Neural cell (in vitro differentiated cells): ENCODE measurements at regions not wholly inside any gene's neighbourhood (a gene's known extent, or its start where the extent isn't known, plus 50 kb on each side); places are given as distances from the start of the nearest gene placed in this dataset.

Experiments
- H2AFZ ChIP-seq: fragments of 200-600, 300-800 bp; sonication (generic), shearing (Covaris generic); 2 replicates; pipeline ENCODE4 v1.6.0; 2014; ENCODE audit warnings: low read depth, mild to moderate bottlenecking, antibody characterized with exemption, low read length, moderate library complexity
- H3F3A ChIP-seq: fragments of 200-600 bp; shearing (Covaris generic); 2 replicates; pipeline ENCODE4 v1.6.1; 2016; ENCODE audit warnings: mild to moderate bottlenecking, moderate library complexity, mixed read lengths, antibody characterized with exemption, low read length; ENCODE audit not compliant: insufficient read depth, poor library complexity, severe bottlenecking
- H3K27ac ChIP-seq: fragments of 200-600, 300-800 bp; sonication (generic), shearing (Covaris generic); 2 replicates; pipeline ENCODE4 v1.5.1; 2014; ENCODE audit warnings: mild to moderate bottlenecking, low read length, moderate library complexity
- H3K27me3 ChIP-seq: fragments of 300-800, 200-600 bp; sonication (generic), shearing (Covaris generic); 2 replicates; pipeline ENCODE4 v1.6.0; 2014; ENCODE audit warnings: mild to moderate bottlenecking, low read depth, low read length, moderate library complexity; ENCODE audit not compliant: insufficient read depth
- H3K36me3 ChIP-seq: fragments of 300-800, 200-600 bp; sonication (generic), shearing (Covaris generic); 2 replicates; pipeline ENCODE4 v1.5.1; 2014; ENCODE audit warnings: mild to moderate bottlenecking, antibody characterized with exemption, low read length, moderate library complexity; ENCODE audit not compliant: insufficient read depth
- H3K4me2 ChIP-seq: fragments of 300-800, 200-600 bp; sonication (generic), shearing (Covaris generic); 2 replicates; pipeline ENCODE4 v1.6.0; 2014; ENCODE audit warnings: mild to moderate bottlenecking, low read length
- H3K4me3 ChIP-seq: fragments of 300-800, 200-600 bp; sonication (generic), shearing (Covaris generic); 2 replicates; pipeline ENCODE4 v1.5.1; 2014; ENCODE audit warnings: mild to moderate bottlenecking, low read length, moderate library complexity
- H3K79me2 ChIP-seq: fragments of 200-600 bp; shearing (Covaris generic); replicated peaks from 2 replicates; pipeline ENCODE4 v1.6.0; 2014; ENCODE audit warnings: mild to moderate bottlenecking, low read length, moderate library complexity; ENCODE audit not compliant: insufficient read depth
- H3K9ac ChIP-seq: fragments of 300-800, 200-600 bp; sonication (generic), shearing (Covaris generic); 2 replicates; pipeline ENCODE4 v1.6.1; 2016; ENCODE audit warnings: mild to moderate bottlenecking, low read length, mixed read lengths
- H3K9me2 ChIP-seq: fragments of 200-600 bp; shearing (Covaris generic); 2 replicates; pipeline ENCODE4 v1.6.1; 2016; ENCODE audit warnings: mild to moderate bottlenecking, low read length, mixed read lengths; ENCODE audit not compliant: insufficient read depth
- H3K9me3 ChIP-seq: fragments of 200-600, 300-800 bp; sonication (generic), shearing (Covaris generic); 2 replicates; pipeline ENCODE4 v1.6.1; 2016; ENCODE audit warnings: mild to moderate bottlenecking, mixed run types, low read length, moderate library complexity, mixed read lengths
- H4K20me1 ChIP-seq: fragments of 200-600 bp; shearing (Covaris generic); 2 replicates; pipeline ENCODE4 v1.6.1; 2016; ENCODE audit warnings: mild to moderate bottlenecking, mixed run types; ENCODE audit not compliant: insufficient read depth
- EP300 ChIP-seq: fragments of 450-650 bp; conservative IDR thresholded peaks from 2 replicates; pipeline ENCODE4 v1.6.1; 2014; ENCODE audit warnings: antibody characterized with exemption, mild to moderate bottlenecking, moderate library complexity; ENCODE audit not compliant: poor library complexity, severe bottlenecking
- EZH2 ChIP-seq: fragments of 200-600, 300-800 bp; shearing (Covaris generic), sonication (generic); IDR thresholded peaks from 2 replicates; pipeline ENCODE4 v1.6.1; 2014; ENCODE audit warnings: antibody characterized with exemption, low read length, borderline replicate concordance, mild to moderate bottlenecking; ENCODE audit not compliant: insufficient read depth, poor library complexity, severe bottlenecking
- MXI1 ChIP-seq: fragments of 450-650 bp; conservative IDR thresholded peaks from 2 replicates; pipeline ENCODE4 v1.6.1; 2014; ENCODE audit warnings: antibody characterized with exemption, mild to moderate bottlenecking; ENCODE audit not compliant: poor library complexity, severe bottlenecking
- POLR2AphosphoS5 ChIP-seq: IDR thresholded peaks from 2 replicates; pipeline ENCODE4 v1.6.1; 2012
- RAD21 ChIP-seq: fragments of 450-650 bp; conservative IDR thresholded peaks from 2 replicates; pipeline ENCODE4 v1.6.1; 2014; ENCODE audit warnings: antibody characterized with exemption, mild to moderate bottlenecking, moderate library complexity
- SMC3 ChIP-seq: fragments of 450-650 bp; conservative IDR thresholded peaks from 2 replicates; pipeline ENCODE4 v1.6.1; 2014; ENCODE audit warnings: antibody characterized with exemption, mild to moderate bottlenecking, moderate library complexity; ENCODE audit not compliant: poor library complexity
- TAF1 ChIP-seq: IDR thresholded peaks from 2 replicates; pipeline ENCODE4 v1.6.1; 2012; ENCODE audit warnings: low read depth
- TF ChIP-seq, protein P1 (sequence below): fragments of 450-650 bp; IDR thresholded peaks from 2 replicates; pipeline ENCODE4 v1.5.1; 2014; ENCODE audit warnings: antibody characterized with exemption, mild to moderate bottlenecking, moderate library complexity; ENCODE audit not compliant: poor library complexity, severe bottlenecking
- TF ChIP-seq, protein P2 (sequence below): IDR thresholded peaks from 2 replicates; pipeline ENCODE4 v1.6.1; 2012; ENCODE audit warnings: borderline replicate concordance

DNA sequence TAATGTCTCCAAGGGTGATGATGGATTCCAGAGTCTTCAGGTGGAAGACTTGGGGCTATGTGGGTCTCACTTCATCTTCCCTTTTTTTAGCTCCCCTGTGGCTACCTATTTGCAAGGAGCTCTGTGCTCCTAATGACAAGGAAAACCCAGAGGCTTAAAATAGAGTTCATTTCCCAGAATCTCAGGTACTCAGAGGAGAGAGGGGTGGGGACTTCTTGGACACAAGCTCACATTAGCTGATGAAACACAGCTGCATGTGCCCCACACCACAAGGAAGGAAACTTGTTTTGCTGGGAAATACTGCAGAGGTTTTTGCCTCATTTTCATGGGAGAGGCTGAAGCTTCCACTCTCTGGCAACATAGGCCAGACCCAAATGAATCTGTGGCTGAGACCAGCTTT lies 138.6 kb upstream of the SLC1A4 start:
- H3K9me3 ChIP-seq, result no peaks in the 10 kb centered on the region
- no peak overlapping the region for H3K9ac ChIP-seq
- H3K4me2 ChIP-seq, result no peak overlapping the region
- H3K9me2 ChIP-seq, result no peaks in the 10 kb centered on the region
- no peak overlapping the region for H2AFZ ChIP-seq
- H4K20me1 ChIP-seq, result no peaks in the 10 kb centered on the region
- no peaks in the 10 kb centered on the region for H3F3A ChIP-seq
- no peak overlapping the region for H3K4me3 ChIP-seq
- H3K36me3 ChIP-seq, result no peaks in the 10 kb centered on the region
- H3K27me3 ChIP-seq, result no peaks in the 10 kb centered on the region
- H3K79me2 ChIP-seq, result no peaks in the 10 kb centered on the region
- no peak for TF ChIP-seq SMC3
- no peak overlapping the region for H3K27ac ChIP-seq

DNA sequence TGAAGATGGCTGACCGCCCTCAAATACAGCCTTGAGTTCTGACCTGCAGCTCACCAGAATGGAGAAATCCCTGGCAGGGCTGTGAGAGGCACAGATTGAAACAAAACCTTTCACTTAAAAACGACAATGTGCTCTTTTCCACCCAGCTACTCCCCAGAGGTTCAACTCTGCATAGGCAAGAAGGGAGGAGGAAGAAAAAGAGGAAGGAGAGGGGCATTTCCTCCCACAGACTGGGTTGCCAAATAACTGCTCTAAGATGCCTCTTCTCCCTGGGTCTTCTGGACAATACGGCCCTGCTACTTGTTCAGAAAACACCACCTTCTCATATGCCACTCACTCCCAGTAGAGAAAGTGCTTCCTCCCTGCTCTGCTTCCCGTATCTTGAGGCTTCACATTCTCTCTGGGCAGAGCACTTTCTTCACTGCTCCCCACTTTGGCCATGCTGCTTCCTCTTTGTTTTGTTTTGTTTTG lies 136.4 kb upstream of the SLC1A4 start:
- H4K20me1 ChIP-seq, result no peaks in the 10 kb centered on the region
- TF ChIP-seq POLR2AphosphoS5 (no peak), EZH2 (no peak), EP300 (no peak), SMC3 (no peak), RAD21 (no peak), TAF1 (no peak), MXI1 (no peak)
- TF ChIP-seq, protein P1, sequence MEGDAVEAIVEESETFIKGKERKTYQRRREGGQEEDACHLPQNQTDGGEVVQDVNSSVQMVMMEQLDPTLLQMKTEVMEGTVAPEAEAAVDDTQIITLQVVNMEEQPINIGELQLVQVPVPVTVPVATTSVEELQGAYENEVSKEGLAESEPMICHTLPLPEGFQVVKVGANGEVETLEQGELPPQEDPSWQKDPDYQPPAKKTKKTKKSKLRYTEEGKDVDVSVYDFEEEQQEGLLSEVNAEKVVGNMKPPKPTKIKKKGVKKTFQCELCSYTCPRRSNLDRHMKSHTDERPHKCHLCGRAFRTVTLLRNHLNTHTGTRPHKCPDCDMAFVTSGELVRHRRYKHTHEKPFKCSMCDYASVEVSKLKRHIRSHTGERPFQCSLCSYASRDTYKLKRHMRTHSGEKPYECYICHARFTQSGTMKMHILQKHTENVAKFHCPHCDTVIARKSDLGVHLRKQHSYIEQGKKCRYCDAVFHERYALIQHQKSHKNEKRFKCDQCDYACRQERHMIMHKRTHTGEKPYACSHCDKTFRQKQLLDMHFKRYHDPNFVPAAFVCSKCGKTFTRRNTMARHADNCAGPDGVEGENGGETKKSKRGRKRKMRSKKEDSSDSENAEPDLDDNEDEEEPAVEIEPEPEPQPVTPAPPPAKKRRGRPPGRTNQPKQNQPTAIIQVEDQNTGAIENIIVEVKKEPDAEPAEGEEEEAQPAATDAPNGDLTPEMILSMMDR, result no peak
- TF ChIP-seq, protein P2, sequence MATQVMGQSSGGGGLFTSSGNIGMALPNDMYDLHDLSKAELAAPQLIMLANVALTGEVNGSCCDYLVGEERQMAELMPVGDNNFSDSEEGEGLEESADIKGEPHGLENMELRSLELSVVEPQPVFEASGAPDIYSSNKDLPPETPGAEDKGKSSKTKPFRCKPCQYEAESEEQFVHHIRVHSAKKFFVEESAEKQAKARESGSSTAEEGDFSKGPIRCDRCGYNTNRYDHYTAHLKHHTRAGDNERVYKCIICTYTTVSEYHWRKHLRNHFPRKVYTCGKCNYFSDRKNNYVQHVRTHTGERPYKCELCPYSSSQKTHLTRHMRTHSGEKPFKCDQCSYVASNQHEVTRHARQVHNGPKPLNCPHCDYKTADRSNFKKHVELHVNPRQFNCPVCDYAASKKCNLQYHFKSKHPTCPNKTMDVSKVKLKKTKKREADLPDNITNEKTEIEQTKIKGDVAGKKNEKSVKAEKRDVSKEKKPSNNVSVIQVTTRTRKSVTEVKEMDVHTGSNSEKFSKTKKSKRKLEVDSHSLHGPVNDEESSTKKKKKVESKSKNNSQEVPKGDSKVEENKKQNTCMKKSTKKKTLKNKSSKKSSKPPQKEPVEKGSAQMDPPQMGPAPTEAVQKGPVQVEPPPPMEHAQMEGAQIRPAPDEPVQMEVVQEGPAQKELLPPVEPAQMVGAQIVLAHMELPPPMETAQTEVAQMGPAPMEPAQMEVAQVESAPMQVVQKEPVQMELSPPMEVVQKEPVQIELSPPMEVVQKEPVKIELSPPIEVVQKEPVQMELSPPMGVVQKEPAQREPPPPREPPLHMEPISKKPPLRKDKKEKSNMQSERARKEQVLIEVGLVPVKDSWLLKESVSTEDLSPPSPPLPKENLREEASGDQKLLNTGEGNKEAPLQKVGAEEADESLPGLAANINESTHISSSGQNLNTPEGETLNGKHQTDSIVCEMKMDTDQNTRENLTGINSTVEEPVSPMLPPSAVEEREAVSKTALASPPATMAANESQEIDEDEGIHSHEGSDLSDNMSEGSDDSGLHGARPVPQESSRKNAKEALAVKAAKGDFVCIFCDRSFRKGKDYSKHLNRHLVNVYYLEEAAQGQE, result no peak
- H3K9me2 ChIP-seq, result no peaks in the 10 kb centered on the region
- no peaks in the 10 kb centered on the region for H3K79me2 ChIP-seq
- no peaks in the 10 kb centered on the region for H3K36me3 ChIP-seq
- no peaks in the 10 kb centered on the region for H3K9me3 ChIP-seq
- no peaks in the 10 kb centered on the region for H3K27me3 ChIP-seq
- no peak overlapping the region for H2AFZ ChIP-seq
- no peaks in the 10 kb centered on the region for H3F3A ChIP-seq
- H3K9ac ChIP-seq, result no peak overlapping the region
- H3K27ac ChIP-seq, result no peak overlapping the region
- no peak overlapping the region for H3K4me3 ChIP-seq
- H3K4me2 ChIP-seq, result no peak overlapping the region

DNA sequence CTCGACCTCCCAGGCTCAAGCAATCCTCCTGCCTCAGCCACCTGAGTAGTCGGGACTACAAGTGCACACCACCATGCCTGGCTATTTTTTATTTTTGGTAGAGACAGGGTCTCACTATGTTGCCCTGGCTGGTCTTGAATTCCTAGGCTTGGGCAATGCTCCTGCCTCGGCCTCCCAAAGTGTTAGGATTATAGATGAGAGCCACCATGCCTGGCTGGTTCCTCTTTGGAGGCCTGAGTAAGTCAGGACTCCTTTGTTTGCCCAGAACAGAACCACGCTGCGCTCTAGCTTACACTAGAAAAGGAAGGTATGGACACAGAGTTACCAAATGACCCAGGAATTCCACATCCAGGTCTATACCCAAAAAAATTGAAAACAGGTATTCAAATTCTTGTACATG lies 135.9 kb upstream of the SLC1A4 start:
- no peaks in the 10 kb centered on the region for H3K79me2 ChIP-seq
- H3K9me2 ChIP-seq, result no peaks in the 10 kb centered on the region
- no peak overlapping the region for H3K9ac ChIP-seq
- TF ChIP-seq, protein P1, result no peak
- no peak for TF ChIP-seq RAD21
- no peak for TF ChIP-seq EZH2
- H3K27ac ChIP-seq, result no peak overlapping the region
- H3K4me2 ChIP-seq, result no peak overlapping the region
- H2AFZ ChIP-seq, result no peak overlapping the region
- H3K27me3 ChIP-seq, result no peaks in the 10 kb centered on the region
- H3F3A ChIP-seq, result no peaks in the 10 kb centered on the region
- H3K4me3 ChIP-seq, result no peak overlapping the region
- no peaks in the 10 kb centered on the region for H3K36me3 ChIP-seq
- no peaks in the 10 kb centered on the region for H3K9me3 ChIP-seq
- no peaks in the 10 kb centered on the region for H4K20me1 ChIP-seq
